ENCODE measurements at regions not wholly inside any gene's neighbourhood (a gene's known extent, or its start where the extent isn't known, plus 50 kb on each side); places are given as distances from the start of the nearest gene placed in this dataset.

DNA sequence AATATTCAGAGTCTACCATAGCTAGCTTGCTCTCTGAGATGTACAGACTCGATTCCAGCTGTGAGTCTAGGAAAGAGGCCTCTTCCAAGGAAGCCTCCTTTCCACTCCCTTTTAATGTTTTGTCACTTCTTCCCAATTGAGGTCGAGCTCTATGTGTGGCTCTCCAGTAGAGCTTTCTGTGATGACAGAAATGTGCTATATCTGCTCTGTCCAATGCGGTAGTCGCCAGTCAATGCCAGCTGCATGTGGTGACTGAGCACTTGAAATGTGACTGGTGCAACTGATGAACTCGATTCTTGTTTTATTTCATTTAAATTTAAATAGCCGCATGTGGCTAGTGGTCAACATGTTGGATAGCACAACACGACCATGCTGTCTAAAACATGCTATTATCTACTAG, 387.0 kb upstream of the NRP1 start:
- intact Hi-C loops (cut with DNase I) = no loop called here

DNA sequence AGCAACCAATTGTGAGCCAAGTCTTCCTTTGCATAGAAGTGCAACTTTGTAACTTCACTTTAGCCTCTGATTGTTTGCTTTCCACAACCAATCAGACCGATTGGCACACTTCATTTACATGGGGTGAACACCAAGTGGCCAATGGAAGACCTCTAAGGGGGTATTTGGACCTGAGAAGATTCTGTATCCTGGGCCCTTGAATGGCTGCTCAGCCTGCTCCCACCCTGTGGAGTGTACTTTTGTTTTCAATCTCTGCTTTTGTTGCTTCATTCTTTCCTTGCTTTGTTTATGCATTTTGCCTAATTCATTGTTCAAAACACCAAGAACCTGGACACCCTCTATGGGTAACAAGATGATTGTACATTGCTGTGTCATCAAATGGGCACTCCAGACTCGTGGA, 385.7 kb upstream of the NRP1 start:
- TF ChIP-seq, protein P1, sequence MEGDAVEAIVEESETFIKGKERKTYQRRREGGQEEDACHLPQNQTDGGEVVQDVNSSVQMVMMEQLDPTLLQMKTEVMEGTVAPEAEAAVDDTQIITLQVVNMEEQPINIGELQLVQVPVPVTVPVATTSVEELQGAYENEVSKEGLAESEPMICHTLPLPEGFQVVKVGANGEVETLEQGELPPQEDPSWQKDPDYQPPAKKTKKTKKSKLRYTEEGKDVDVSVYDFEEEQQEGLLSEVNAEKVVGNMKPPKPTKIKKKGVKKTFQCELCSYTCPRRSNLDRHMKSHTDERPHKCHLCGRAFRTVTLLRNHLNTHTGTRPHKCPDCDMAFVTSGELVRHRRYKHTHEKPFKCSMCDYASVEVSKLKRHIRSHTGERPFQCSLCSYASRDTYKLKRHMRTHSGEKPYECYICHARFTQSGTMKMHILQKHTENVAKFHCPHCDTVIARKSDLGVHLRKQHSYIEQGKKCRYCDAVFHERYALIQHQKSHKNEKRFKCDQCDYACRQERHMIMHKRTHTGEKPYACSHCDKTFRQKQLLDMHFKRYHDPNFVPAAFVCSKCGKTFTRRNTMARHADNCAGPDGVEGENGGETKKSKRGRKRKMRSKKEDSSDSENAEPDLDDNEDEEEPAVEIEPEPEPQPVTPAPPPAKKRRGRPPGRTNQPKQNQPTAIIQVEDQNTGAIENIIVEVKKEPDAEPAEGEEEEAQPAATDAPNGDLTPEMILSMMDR (IDR thresholded peaks at IDR 0.05) = no peak
- TF ChIP-seq POLR2A (IDR thresholded peaks at IDR 0.05) = no peak
- Histone ChIP-seq H3K4me3 (no peak overlapping the region), H3K9me3 (peaks cover 0 to 7% (median 0%) of the 10 kb centered on the region in 3 donors), H3K4me1 (no peaks in the 10 kb centered on the region), H3K36me3 (no peaks in the 10 kb centered on the region), H3K27ac (no peak overlapping the region), H3K27me3 (no peaks in the 10 kb centered on the region)
- 75 to 88% methylated on average over 2 of the region's 2 CpGs for WGBS, 2 donors
- DNase-seq = no peak
- intact Hi-C loops (cut with DNase I) = no loop called here

More for the DNA sequence above, 387.0 kb upstream of the NRP1 start:
- Histone ChIP-seq H3K4me3 (no peak overlapping the region), H3K27me3 (no peaks in the 10 kb centered on the region), H3K9me3 (peaks cover 0 to 7% (median 0%) of the 10 kb centered on the region in 3 donors), H3K4me1 (no peaks in the 10 kb centered on the region), H3K27ac (no peak overlapping the region), H3K36me3 (no peaks in the 10 kb centered on the region)
- TF ChIP-seq, protein P1 (IDR thresholded peaks at IDR 0.05) = no peak
- no peak for TF ChIP-seq POLR2A (IDR thresholded peaks at IDR 0.05)
- WGBS, 2 donors = 79 to 81% methylated on average over 7 of the region's 7 CpGs
- no peak for DNase-seq

DNA sequence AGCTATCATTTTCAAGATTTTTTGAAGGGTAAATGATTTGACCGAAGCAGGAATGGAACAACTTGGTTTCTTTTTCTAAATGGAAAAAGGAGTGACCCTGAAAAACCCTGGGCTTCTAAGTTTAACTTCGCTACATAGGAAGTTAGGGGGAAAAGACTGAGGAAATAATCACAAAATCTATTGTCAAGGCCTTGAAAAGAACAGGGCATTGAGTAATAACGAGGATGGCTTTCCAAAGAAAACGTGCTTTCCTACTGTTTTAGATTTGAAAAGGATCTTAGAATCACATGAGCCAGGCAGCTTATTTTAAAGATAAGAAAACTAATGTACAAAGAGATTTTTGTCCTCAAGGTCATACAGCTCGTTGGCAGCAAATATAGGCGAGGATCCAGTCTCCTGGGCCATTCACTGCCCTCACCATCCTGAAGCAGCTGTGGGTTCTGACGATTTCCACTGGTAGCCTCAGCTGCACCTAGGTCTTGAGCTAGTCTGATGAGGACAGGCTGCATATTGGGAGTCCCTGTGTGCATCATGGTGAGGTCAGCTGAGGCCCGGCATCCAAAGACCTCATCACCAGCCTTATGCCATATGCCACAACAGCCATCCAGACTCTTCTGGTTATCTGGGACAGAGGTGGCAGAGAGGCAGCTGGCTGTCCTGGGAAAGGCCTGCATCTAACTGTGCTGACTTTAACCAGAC, 384.7 kb upstream of the NRP1 start:
- DNase-seq = no peak
- TF ChIP-seq, protein P1 (IDR thresholded peaks at IDR 0.05) = no peak
- no peak for TF ChIP-seq POLR2A (IDR thresholded peaks at IDR 0.05)
- H3K9me3 ChIP-seq = peaks cover 0 to 7% (median 0%) of the 10 kb centered on the region in 3 donors
- no peaks in the 10 kb centered on the region for H3K4me1 ChIP-seq
- H3K27ac ChIP-seq = no peak overlapping the region
- intact Hi-C loops (cut with DNase I) = no loop called here
- H3K4me3 ChIP-seq = no peak overlapping the region
- H3K27me3 ChIP-seq = no peaks in the 10 kb centered on the region
- 62 to 71% methylated on average over 7 to 8 of the region's 8 CpGs for WGBS, 2 donors
- no peaks in the 10 kb centered on the region for H3K36me3 ChIP-seq

DNA sequence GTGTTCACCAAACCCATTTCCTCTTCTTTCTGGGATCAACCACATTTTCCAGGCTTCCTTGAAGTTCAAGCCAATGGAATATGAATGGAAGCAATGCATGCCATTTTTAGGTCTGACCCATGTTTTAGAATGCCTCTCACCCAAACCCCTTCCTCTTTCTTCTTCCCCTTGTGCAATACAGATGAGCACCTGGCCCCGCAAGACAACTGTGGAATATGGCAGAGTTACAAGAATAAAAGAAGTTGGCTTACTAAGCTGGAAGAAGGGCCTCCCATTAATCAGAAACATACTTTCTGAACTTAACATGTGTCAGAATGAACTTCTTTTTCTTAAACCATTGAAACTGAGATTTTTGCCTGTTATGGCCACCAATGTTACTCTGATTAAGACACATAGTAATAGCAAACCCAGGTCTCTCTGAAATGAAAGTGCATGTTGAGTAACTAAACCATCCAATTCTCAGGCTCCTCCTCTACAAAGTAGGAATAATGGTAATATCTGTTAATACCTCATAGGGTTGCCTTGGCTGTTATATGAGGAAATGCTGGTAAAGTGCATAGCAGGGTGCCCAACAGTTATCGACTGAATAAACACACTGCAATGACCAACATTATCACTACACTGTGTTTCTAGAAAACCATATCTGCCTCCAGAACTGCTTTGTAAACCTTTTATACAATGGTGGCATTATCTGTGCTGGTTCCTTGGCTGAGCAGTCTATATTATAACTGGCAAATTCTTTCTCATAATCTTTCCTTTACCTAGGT, 382.2 kb upstream of the NRP1 start:
- intact Hi-C loops (cut with DNase I) = no loop called here
- Histone ChIP-seq H3K27me3 (no peaks in the 10 kb centered on the region), H3K27ac (no peak overlapping the region), H3K9me3 (peaks cover 0 to 7% (median 0%) of the 10 kb centered on the region in 3 donors), H3K36me3 (no peaks in the 10 kb centered on the region), H3K4me1 (no peaks in the 10 kb centered on the region), H3K4me3 (no peak overlapping the region)
- DNase-seq = no peak
- TF ChIP-seq, protein P1 (IDR thresholded peaks at IDR 0.05) = no peak
- no peak for TF ChIP-seq POLR2A (IDR thresholded peaks at IDR 0.05)
- 72% methylated on average over 2 of the region's 2 CpGs for WGBS, 2 donors

DNA sequence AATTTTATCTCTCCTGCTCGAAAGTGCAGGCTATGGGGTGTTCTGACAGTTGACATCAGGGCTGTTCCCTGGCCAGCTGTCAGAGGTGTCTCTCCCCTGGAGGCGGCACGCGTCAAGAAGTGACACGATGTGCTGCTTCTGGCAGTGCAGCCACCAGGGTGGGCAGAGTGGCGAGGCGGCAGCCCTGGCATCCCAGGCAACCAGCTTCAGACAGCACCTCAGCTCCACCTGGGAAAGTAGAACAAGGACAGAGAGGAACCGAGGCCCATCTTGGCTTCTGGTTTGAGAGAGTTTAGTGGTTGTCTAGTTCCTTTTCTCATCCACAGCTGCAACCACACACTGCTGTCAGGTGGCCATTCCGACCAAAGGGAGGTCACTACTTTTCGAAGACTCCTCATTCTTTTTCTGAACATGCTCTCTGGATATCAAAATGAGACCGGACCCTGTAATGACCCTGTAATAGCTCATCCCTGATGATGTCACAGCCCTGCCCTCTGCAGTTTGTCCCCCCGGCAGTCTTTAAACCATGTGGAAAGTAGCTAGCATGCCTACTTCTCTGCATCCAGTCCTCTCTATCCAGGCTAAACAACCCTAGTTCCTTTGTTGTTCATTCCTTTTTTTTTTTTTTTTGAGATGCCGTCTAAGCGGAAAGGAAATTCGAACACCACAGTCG, 381.0 kb upstream of the NRP1 start:
- peaks cover 0 to 7% (median 0%) of the 10 kb centered on the region in 3 donors for H3K9me3 ChIP-seq
- no peaks in the 10 kb centered on the region for H3K4me1 ChIP-seq
- no peak overlapping the region for H3K4me3 ChIP-seq
- WGBS, 2 donors = 67 to 75% methylated on average over 12 to 16 of the region's 16 CpGs
- TF ChIP-seq POLR2A (IDR thresholded peaks at IDR 0.05) = no peak
- TF ChIP-seq, protein P1 (IDR thresholded peaks at IDR 0.05) = no peak
- DNase-seq = no peak
- no peaks in the 10 kb centered on the region for H3K27me3 ChIP-seq
- H3K27ac ChIP-seq = no peak overlapping the region
- intact Hi-C loops (cut with DNase I) = no loop called here
- no peaks in the 10 kb centered on the region for H3K36me3 ChIP-seq
